PC-3 (cell line): ENCODE measurements at regions not wholly inside any gene's neighbourhood (a gene's known extent, or its start where the extent isn't known, plus 50 kb on each side); places are given as distances from the start of the nearest gene placed in this dataset.

Source experiments
- ATAC-seq: fragments of 200-7000 bp; cut with Tn5 transposase; 2 replicates; pipeline ENCODE4 v1.9.1; 2020; ENCODE audit warnings: mild to moderate bottlenecking, moderate library complexity
- BruUV-seq: library from RNA; stranded (reverse); fragments of 400-500 nt; replicated peaks from 2 replicates; lab custom pipeline; 2021; lab: Mats Ljungman, UMichigan
- CTCF ChIA-PET: fragments of 300-600 bp; sonication (Branson Sonifier 250); formaldehyde crosslinking; loops from one replicate; lab custom pipeline; 2022; ENCODE audit warnings: antibody characterized with exemption; lab: Charles Lee
- POLR2A ChIA-PET: fragments of 300-600 bp; sonication (Branson Sonifier 250); formaldehyde crosslinking; loops from one replicate; lab custom pipeline; 2022; ENCODE audit warnings: antibody characterized with exemption; ENCODE audit not compliant: unreplicated experiment; lab: Charles Lee
- DNase-seq: peaks from one replicate; pipeline ENCODE4 v3.0.0-alpha.2; 2015
- H2AFZ ChIP-seq: fragments of 300-600 bp; sonication (generic); 2 replicates; pipeline ENCODE4 v1.6.0; 2016; ENCODE audit warnings: antibody characterized with exemption, low read length
- H3F3A ChIP-seq: fragments of 300-600 bp; sonication (generic); one replicate; pipeline ENCODE4 v1.6.0; 2017; ENCODE audit warnings: antibody characterized with exemption, low read length, control low read depth, mild to moderate bottlenecking; ENCODE audit not compliant: unreplicated experiment
- H3K27ac ChIP-seq: fragments of 300-600 bp; sonication (generic); 2 replicates; pipeline ENCODE4 v1.5.1; 2016; ENCODE audit warnings: mild to moderate bottlenecking, low read length
- H3K27me3 ChIP-seq: fragments of 300-600 bp; sonication (generic); 2 replicates; pipeline ENCODE4 v1.6.1; 2016; ENCODE audit warnings: low read length, mixed read lengths
- H3K36me3 ChIP-seq: fragments of 300-600 bp; sonication (generic); 2 replicates; pipeline ENCODE4 v1.6.1; 2016; ENCODE audit warnings: low read depth, mixed run types, low read length, mixed read lengths
- H3K4me1 ChIP-seq: fragments of 300-600 bp; sonication (generic); 2 replicates; pipeline ENCODE4 v1.5.1; 2016; ENCODE audit warnings: low read length; ENCODE audit not compliant: insufficient read depth
- H3K4me2 ChIP-seq: fragments of 300-600 bp; sonication (generic); 2 replicates; pipeline ENCODE4 v1.6.0; 2016; ENCODE audit warnings: low read length
- H3K4me3 ChIP-seq: fragments of 300-600 bp; sonication (generic); 2 replicates; pipeline ENCODE4 v1.5.1; 2016; ENCODE audit warnings: mild to moderate bottlenecking, low read length, mixed read lengths
- H3K79me2 ChIP-seq: fragments of 300-600 bp; sonication (generic); 2 replicates; pipeline ENCODE4 v1.6.1; 2017; ENCODE audit warnings: low read length, mixed read lengths
- H3K9ac ChIP-seq: fragments of 300-600 bp; sonication (generic); 2 replicates; pipeline ENCODE4 v1.6.0; 2016; ENCODE audit warnings: mild to moderate bottlenecking, low read length
- H3K9me2 ChIP-seq: fragments of 300-600 bp; sonication (generic); replicated peaks from 2 replicates; pipeline ENCODE4 v1.6.1; 2016; ENCODE audit warnings: mixed run types, low read length, mixed read lengths
- H3K9me3 ChIP-seq: fragments of 300-600 bp; sonication (generic); 2 replicates; pipeline ENCODE4 v1.6.1; 2016; ENCODE audit warnings: low read length, mixed read lengths
- H4K20me1 ChIP-seq: fragments of 300-600 bp; sonication (generic); 2 replicates; pipeline ENCODE4 v1.6.1; 2016; ENCODE audit warnings: low read length, mixed read lengths
- CTCF ChIP-seq: fragments of 300-600 bp; sonication (generic); conservative IDR thresholded peaks from 2 replicates; pipeline ENCODE4 v1.5.1; 2017; ENCODE audit warnings: antibody characterized with exemption, low read depth, mild to moderate bottlenecking, low read length
- EZH2 ChIP-seq: fragments of 300-600 bp; sonication (generic); IDR thresholded peaks from one replicate; pipeline ENCODE4 v1.6.1; 2017; ENCODE audit warnings: antibody characterized with exemption, mild to moderate bottlenecking, low read length; ENCODE audit not compliant: unreplicated experiment
- EZH2phosphoT487 ChIP-seq: fragments of 300-600 bp; sonication (generic); IDR thresholded peaks from 2 replicates; pipeline ENCODE4 v1.6.1; 2018; ENCODE audit warnings: mild to moderate bottlenecking, antibody characterized with exemption, low read length, borderline replicate concordance
- intact Hi-C: fragments of 100-400 bp; cut with micrococcal nuclease; formaldehyde crosslinking; loops from 2 replicates; pipeline ENCODE4 v1.9.0; 2023

- intact Hi-C loops = no loop called here
- POLR2A ChIA-PET = no interaction called here
Observed at GRCh38 chr2:8402222-8402621, 279.6 kb upstream of the ID2 start.

GRCh38 chr2:8403876-8404275 is 278.0 kb upstream of the ID2 start:
- Histone ChIP-seq H3K79me2 (no peaks in the 10 kb centered on the region), H3K36me3 (no peaks in the 10 kb centered on the region), H3K27ac (no peak overlapping the region), H2AFZ (no peak overlapping the region), H3K4me3 (no peak overlapping the region), H3K27me3 (no peaks in the 10 kb centered on the region), H3K9me2 (no peaks in the 10 kb centered on the region), H3K9ac (no peak overlapping the region), H4K20me1 (no peaks in the 10 kb centered on the region), H3K9me3 (no peaks in the 10 kb centered on the region), H3K4me1 (peaks cover under 1% of the 10 kb centered on the region; the same call in 1 of the 2 replicates), H3F3A (no peaks in the 10 kb centered on the region), H3K4me2 (no peak overlapping the region)
- ATAC-seq = no peak
- DNase-seq = no peak
- ChIA-PET CTCF (no interaction called here), POLR2A (no interaction called here)
- no TSS peak for BruUV-seq
- TF ChIP-seq EZH2 (no peak), CTCF (no peak), EZH2phosphoT487 (no peak)
- intact Hi-C loops = no loop called here

More at GRCh38 chr2:8402222-8402621, 279.6 kb upstream of the ID2 start:
- Histone ChIP-seq H3K36me3 (no peaks in the 10 kb centered on the region), H3K27me3 (no peaks in the 10 kb centered on the region), H3K9me2 (no peaks in the 10 kb centered on the region), H3K9me3 (no peaks in the 10 kb centered on the region), H3K4me1 (no peaks in the 10 kb centered on the region), H3F3A (no peaks in the 10 kb centered on the region), H3K4me2 (no peak overlapping the region), H3K27ac (no peak overlapping the region), H3K79me2 (no peaks in the 10 kb centered on the region), H3K4me3 (no peak overlapping the region), H4K20me1 (no peaks in the 10 kb centered on the region), H3K9ac (no peak overlapping the region), H2AFZ (no peak overlapping the region)
- DNase-seq (no peak), ATAC-seq (no peak)
- TF ChIP-seq EZH2 (no peak), CTCF (no peak), EZH2phosphoT487 (no peak)
- CTCF ChIA-PET = no interaction called here
- no TSS peak for BruUV-seq

- Histone ChIP-seq H3K9me3 (no peaks in the 10 kb centered on the region), H3K36me3 (no peaks in the 10 kb centered on the region), H3K79me2 (no peaks in the 10 kb centered on the region), H2AFZ (no peak overlapping the region), H3F3A (no peaks in the 10 kb centered on the region), H3K4me2 (no peak overlapping the region), H3K4me3 (no peak overlapping the region), H3K4me1 (peaks cover 12% of the 10 kb centered on the region), H3K27me3 (no peaks in the 10 kb centered on the region), H3K9me2 (no peaks in the 10 kb centered on the region), H4K20me1 (no peaks in the 10 kb centered on the region), H3K27ac (no peak overlapping the region), H3K9ac (no peak overlapping the region)
- TF ChIP-seq EZH2 (no peak), CTCF (no peak), EZH2phosphoT487 (no peak)
- BruUV-seq = no TSS peak
- POLR2A ChIA-PET = no interaction called here
- CTCF ChIA-PET = no interaction called here
- intact Hi-C loops = no loop called here
- ATAC-seq (no peak), DNase-seq (no peak)
Observed at GRCh38 chr2:8405334-8405733, 276.5 kb upstream of the ID2 start.
